ENCODE measurements at regions not wholly inside any gene's neighbourhood (a gene's known extent, or its start where the extent isn't known, plus 50 kb on each side); places are given as distances from the start of the nearest gene placed in this dataset.

DNA sequence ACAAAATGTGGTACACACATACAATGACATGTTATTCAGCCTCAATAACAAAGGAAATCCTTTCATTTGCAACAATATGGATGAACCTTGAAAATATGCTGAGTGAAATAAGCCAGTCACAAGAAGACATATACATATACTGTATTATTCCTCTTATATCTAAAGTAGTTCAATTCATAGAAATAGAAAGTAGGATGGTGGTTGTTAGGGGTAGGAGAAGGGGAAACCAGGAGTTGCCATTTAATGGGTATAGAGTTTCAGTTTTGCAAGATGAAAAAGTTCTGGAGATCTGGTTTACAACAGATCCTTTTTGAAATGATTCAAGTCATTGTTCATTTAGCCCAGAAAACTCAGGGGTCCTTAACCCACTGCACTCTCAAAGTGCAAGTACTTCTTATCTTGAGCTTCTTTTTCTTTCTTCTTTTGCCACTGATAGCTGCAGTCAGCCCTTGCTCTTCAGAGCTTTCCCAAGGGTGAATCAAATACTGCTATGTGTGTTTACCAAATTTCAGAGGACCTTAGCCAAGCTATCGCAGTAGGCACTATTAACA, 208.0 kb upstream of the EOMES start:
- TF ChIP-seq CTCF (IDR thresholded peaks at IDR 0.05; ENCODE audit: borderline replicate concordance, extremely low read depth, insufficient read depth) = no peak
- H3K4me3 ChIP-seq (ENCODE audit: low read length in 3 of 3) = no peak overlapping the region
- no peaks in the 10 kb centered on the region for H3K4me1 ChIP-seq (ENCODE audit: control insufficient read depth in 2 of 3, insufficient read depth in 2 of 3, low read depth in 1 of 3, low read length in 3 of 3)
- no peak for DNase-seq
- no peak overlapping the region for H3K27ac ChIP-seq (ENCODE audit: low read depth in 2 of 2, low read length in 2 of 2)
- H3K9me3 ChIP-seq (ENCODE audit: control insufficient read depth in 2 of 3, insufficient read depth in 1 of 3, low read length in 3 of 3) = no peaks in the 10 kb centered on the region
- FAIRE-seq = no peak
- intact Hi-C loops (cut with DNase I) = no loop called here
- no peaks in the 10 kb centered on the region for H3K27me3 ChIP-seq (ENCODE audit: control insufficient read depth, insufficient read depth, low read length)
- H3K36me3 ChIP-seq (ENCODE audit: control insufficient read depth in 2 of 3, insufficient read depth in 3 of 3, low read length in 3 of 3) = no peaks in the 10 kb centered on the region
- H3K9ac ChIP-seq (ENCODE audit: low read length in 3 of 3) = no peak overlapping the region

- no peak for FAIRE-seq
- intact Hi-C loops (cut with DNase I) = no loop called here
- H3K27ac ChIP-seq (ENCODE audit: low read depth in 2 of 2, low read length in 2 of 2) = no peak overlapping the region
- H3K4me1 ChIP-seq (ENCODE audit: control insufficient read depth in 2 of 3, insufficient read depth in 2 of 3, low read depth in 1 of 3, low read length in 3 of 3) = no peaks in the 10 kb centered on the region
- H3K4me3 ChIP-seq (ENCODE audit: low read length in 3 of 3) = no peak overlapping the region
- no peak overlapping the region for H3K9ac ChIP-seq (ENCODE audit: low read length in 3 of 3)
- DNase-seq = no peak
- H3K27me3 ChIP-seq (ENCODE audit: control insufficient read depth, insufficient read depth, low read length) = no peaks in the 10 kb centered on the region
- no peaks in the 10 kb centered on the region for H3K9me3 ChIP-seq (ENCODE audit: control insufficient read depth in 2 of 3, insufficient read depth in 1 of 3, low read length in 3 of 3)
- TF ChIP-seq CTCF (IDR thresholded peaks at IDR 0.05; ENCODE audit: borderline replicate concordance, extremely low read depth, insufficient read depth) = no peak
- no peaks in the 10 kb centered on the region for H3K36me3 ChIP-seq (ENCODE audit: control insufficient read depth in 2 of 3, insufficient read depth in 3 of 3, low read length in 3 of 3)
These were observed 213.4 kb upstream of the EOMES start for GRCh38 chr3:27935492-27935891.

DNA sequence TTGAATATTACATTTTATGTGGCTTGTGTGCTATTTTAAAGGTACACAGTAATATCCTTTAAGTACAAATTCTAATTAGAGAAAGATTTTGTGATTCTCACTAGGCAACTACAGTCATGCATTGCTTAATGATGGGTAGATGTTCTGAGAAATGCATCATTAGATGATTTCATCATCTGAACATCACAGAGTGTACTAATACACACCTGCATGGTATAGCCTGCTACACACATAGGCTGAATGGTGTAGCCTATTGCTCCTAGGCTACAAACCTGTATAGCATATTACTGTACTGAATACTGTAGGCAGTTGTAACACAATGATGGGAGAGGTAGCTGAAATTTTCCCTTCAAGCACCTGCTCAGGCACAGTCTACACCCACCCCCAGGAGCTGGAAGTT, 217.4 kb upstream of the EOMES start:
- no peak for DNase-seq
- intact Hi-C loops (cut with DNase I) = no loop called here
- Histone ChIP-seq H3K4me1 (ENCODE audit: control insufficient read depth in 2 of 3, insufficient read depth in 2 of 3, low read depth in 1 of 3, low read length in 3 of 3) (no peaks in the 10 kb centered on the region), H3K27me3 (ENCODE audit: control insufficient read depth, insufficient read depth, low read length) (no peaks in the 10 kb centered on the region), H3K27ac (ENCODE audit: low read depth in 2 of 2, low read length in 2 of 2) (no peak overlapping the region), H3K36me3 (ENCODE audit: control insufficient read depth in 2 of 3, insufficient read depth in 3 of 3, low read length in 3 of 3) (no peaks in the 10 kb centered on the region), H3K4me3 (ENCODE audit: low read length in 3 of 3) (no peak overlapping the region), H3K9ac (ENCODE audit: low read length in 3 of 3) (no peak overlapping the region), H3K9me3 (ENCODE audit: control insufficient read depth in 2 of 3, insufficient read depth in 1 of 3, low read length in 3 of 3) (no peaks in the 10 kb centered on the region)
- FAIRE-seq = no peak
- no peak for TF ChIP-seq CTCF (IDR thresholded peaks at IDR 0.05; ENCODE audit: borderline replicate concordance, extremely low read depth, insufficient read depth)

DNA sequence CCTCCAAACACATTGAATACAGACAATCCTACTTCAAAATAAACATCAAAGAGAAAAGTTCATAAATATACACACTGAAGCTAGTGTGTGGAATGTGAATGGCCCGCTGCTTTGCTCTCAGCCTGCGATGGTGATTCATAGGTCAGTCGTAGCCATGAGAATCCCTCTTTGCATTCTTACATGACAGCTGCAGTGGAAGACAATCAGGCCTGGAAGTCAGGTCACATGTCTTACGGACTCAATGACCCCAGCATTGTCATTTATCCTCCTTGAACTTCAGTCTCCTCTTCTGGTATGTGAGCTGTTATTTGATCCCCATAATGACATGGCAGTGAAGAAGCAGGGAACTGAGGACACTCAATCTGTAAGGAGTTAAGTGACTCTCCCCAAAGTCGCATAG, 217.8 kb upstream of the EOMES start:
- peak in 3 of 5 donors; percentile 34 to 72 (median 71) for DNase-seq
- FAIRE-seq = no peak
- TF ChIP-seq CTCF (IDR thresholded peaks at IDR 0.05; ENCODE audit: borderline replicate concordance, extremely low read depth, insufficient read depth) = no peak

More for the DNA sequence above, 217.8 kb upstream of the EOMES start:
- Histone ChIP-seq H3K27me3 (ENCODE audit: control insufficient read depth, insufficient read depth, low read length) (no peaks in the 10 kb centered on the region), H3K36me3 (ENCODE audit: control insufficient read depth in 2 of 3, insufficient read depth in 3 of 3, low read length in 3 of 3) (no peaks in the 10 kb centered on the region), H3K27ac (ENCODE audit: low read depth in 2 of 2, low read length in 2 of 2) (no peak overlapping the region), H3K4me3 (ENCODE audit: low read length in 3 of 3) (no peak overlapping the region), H3K9ac (ENCODE audit: low read length in 3 of 3) (no peak overlapping the region), H3K9me3 (ENCODE audit: control insufficient read depth in 2 of 3, insufficient read depth in 1 of 3, low read length in 3 of 3) (no peaks in the 10 kb centered on the region), H3K4me1 (ENCODE audit: control insufficient read depth in 2 of 3, insufficient read depth in 2 of 3, low read depth in 1 of 3, low read length in 3 of 3) (no peaks in the 10 kb centered on the region)
- intact Hi-C loops (cut with DNase I) = no loop called here
